Erythroblast (primary cell): ENCODE measurements at regions not wholly inside any gene's neighbourhood (a gene's known extent, or its start where the extent isn't known, plus 50 kb on each side); places are given as distances from the start of the nearest gene placed in this dataset.
"Not testable (repeated sequence)": the region's sequence is repeated elsewhere in the genome, so short reads cannot be mapped to it uniquely, and the experiment has no call there.

Experiments
- GATA1 ChIP-seq: IDR thresholded peaks from 2 replicates; pipeline ENCODE4 v1.6.1; 2011; ENCODE audit warnings: low read depth, mild to moderate bottlenecking, control low read depth, low read length, moderate library complexity
- POLR2A ChIP-seq: IDR thresholded peaks from 2 replicates; pipeline ENCODE4 v1.6.1; 2011; ENCODE audit warnings: mild to moderate bottlenecking, low read length

DNA sequence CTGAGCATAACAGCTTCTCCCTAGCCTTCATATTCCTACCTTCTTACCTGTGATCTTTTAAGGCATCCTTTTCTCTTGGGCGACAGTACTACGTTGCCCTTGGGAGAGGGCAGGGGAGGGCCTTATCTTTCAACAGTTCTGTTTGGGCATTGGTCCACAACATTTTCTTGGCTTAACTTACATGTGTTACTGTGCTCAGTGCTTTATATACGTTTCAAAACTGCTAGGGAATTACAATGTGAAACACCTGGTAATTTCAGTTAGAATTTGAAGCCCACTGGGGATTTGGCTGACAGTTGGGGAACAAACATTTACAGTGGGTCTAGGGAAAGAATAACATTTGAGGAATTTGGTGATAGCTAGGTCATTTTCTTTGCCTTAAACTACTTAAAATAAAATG is 667.1 kb downstream of the PRIM2 start:
- TF ChIP-seq POLR2A, GATA1: not testable (repeated sequence)
